Activated T-cell treated with anti-CD3 and anti-CD28 coated beads, Interleukin-2, amount 50 U/mL, for 1 hour (primary cell): ENCODE measurements at regions not wholly inside any gene's neighbourhood (a gene's known extent, or its start where the extent isn't known, plus 50 kb on each side); places are given as distances from the start of the nearest gene placed in this dataset.
"Not testable (repeated sequence)": the region's sequence is repeated elsewhere in the genome, so short reads cannot be mapped to it uniquely, and the experiment has no call there.

ENCODE experiments used
- DNase-seq: peaks from one replicate; pipeline ENCODE4 v3.0.0-alpha.2; 2020

DNA sequence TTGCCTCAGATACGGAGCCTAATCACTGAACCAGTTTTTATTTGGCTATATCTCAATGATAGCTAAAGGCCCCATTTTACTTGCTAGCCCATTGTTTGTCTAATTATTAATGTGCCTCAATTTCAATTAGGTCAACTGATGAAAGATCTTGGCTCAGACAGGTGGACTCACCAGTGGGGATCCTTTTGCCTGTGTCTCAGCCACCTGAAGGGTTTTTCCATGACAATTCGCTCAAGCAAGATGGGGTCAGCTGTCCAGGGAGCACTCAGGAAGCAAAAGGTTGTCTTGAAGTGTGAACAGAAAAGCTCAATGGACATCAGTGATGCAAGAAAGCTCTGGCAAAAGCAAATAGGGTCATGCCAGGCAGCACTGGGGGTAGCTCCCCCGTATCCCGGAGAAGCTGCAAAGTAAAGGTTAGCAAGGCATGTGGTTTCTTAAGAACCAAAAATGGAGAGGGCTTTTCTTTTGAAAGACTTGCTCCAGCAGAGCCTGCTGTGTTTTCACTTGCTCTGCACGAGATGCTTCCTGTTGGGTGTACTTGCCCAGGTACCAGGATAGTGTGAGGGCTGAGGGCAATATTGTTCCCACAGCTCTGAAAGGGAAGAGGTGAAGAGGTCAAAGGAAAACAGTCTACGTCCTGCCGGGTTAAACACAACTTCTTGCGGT is 541.2 kb upstream of the CDH5 start:
- DNase-seq: no peak

- DNase-seq: no peak
These were observed 544.3 kb upstream of the CDH5 start for GRCh38 chr16:65822148-65822547.

DNA sequence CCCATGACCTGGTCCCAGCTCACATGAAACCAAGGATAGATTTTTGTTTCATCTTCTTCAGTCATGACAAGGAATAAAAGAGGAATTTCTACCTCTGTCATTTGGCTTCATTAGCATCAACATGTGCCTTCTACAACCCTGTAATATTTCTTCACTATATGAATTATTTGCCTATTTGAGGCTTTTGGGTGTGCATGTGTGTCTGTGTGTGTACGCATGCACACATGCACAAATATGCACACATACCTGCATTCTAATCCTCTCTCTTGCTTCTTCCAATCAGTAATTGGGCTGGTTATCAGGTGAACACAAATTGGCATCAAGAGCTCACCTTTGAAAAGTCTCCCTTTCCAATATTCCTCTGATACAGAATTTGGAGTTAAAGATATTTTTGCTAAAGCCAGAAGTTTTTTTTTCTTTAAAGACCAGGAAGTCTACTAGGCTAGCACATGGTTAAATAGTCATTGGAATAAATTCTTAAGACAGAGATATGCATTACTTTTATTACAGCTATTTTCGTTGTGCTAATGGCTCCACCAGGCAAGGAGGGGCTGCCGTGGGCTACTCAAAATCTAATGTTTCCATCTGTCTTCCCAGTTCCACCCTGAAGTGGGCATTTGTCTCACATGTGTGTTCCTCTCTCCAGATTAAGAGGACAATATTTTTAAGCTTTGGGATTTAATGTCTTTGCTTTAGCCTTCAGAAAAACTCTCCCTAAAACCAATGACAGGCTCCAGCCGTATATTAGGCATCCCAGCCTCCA is 547.2 kb upstream of the CDH5 start:
- DNase-seq: no peak

DNA sequence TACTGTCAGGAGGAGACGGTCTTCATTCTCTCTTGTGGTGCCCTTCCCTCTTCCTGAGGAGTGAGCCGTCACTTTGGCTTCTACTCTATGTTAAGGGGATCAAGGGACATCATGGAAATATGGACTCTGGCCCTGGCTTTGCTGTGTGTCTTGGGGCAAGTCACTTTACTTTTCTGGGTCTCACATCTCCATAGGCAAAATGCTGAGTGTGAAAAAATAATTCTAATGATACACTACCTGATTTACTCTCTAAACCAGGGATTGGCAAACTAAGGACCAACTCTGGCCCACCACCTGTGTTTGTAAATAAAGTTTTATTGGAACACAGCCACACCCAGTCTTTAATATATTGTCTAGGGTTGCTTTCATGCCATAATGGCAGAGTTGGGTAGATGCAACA is 548.7 kb upstream of the CDH5 start:
- DNase-seq: no peak

DNA sequence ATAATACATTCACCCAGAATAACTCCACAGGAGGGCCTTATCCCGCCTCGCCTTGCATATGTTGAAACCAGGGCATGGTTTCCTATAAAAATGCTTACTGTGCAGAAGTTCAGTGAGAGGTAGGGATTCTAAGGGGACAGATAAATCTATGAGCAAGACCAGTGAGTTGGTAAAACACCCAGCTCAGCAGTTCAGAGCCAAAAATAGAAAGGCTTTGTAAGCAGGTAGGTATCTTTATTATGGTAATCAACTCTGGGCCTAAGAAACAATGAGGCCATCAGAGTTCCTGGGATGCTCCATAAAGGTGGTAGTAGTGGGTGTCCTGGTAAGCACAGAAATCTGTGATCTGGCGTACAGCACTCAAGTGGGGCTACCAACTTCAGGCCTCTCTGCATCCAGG is 549.4 kb upstream of the CDH5 start:
- no peak for DNase-seq

DNA sequence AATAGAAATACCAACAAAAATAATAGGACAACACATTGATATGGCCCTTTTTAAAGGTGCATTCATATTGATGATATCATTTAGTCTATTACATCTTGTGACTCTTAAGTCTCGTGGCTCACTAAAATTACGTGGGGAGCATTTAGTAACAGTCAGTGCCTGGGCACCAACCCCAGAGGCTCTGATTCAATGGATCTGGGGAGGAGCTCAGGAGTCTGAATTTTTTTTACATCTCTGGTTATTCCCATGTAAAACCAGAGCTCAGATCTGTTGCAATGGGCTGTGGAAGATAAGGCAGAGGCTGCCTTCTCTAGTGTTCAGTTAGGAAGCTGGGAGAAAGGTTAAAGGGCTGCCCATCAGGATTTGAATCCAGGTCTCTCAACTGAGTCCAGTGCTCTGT is 549.9 kb upstream of the CDH5 start:
- no peak for DNase-seq

- no peak for DNase-seq
These were observed 550.8 kb upstream of the CDH5 start for GRCh38 chr16:65815707-65816106.

DNA sequence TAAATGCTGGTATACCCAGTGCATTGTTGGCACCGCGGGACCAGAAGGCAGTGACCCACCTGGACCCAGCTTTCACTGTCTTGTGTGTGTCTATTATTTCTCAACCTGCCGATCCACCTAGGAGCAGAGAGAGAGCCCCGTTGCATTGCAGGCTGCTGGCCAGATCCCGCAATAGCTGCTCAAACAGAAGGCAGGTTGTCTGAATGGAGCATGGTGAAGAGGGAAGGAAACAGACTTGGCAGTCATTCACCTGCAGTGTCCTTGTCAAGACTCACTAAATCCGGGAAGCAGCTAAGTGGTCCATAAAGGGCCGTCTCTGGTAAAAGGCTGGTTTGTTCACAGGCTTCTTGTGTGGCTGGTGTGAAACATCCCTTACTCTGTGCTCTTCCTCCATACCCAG is 552.6 kb upstream of the CDH5 start:
- not testable (repeated sequence) for DNase-seq

- no peak for DNase-seq
These were observed 556.9 kb upstream of the CDH5 start for GRCh38 chr16:65809627-65810026.

DNA sequence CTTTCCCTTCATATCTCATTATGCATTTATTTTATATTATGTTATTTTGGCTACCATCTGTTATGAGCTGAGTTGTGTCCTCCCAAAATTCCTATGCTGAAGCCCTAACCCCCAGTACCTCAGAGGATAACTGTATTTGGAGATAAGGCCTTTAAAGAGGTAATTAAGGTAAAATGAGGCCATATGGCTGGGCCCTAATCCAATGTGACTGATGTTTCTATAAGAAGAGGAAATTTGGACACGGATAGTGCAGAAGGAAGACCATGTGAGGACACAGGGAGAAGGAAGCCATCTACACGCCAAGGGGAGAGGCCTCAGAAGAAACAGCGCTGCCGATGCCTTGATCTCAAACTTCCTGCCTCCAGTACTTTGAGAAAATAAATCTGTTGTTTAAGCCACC is 557.7 kb upstream of the CDH5 start:
- DNase-seq: no peak

- DNase-seq: no peak
These were observed 558.6 kb upstream of the CDH5 start for GRCh38 chr16:65807858-65808257.

DNA sequence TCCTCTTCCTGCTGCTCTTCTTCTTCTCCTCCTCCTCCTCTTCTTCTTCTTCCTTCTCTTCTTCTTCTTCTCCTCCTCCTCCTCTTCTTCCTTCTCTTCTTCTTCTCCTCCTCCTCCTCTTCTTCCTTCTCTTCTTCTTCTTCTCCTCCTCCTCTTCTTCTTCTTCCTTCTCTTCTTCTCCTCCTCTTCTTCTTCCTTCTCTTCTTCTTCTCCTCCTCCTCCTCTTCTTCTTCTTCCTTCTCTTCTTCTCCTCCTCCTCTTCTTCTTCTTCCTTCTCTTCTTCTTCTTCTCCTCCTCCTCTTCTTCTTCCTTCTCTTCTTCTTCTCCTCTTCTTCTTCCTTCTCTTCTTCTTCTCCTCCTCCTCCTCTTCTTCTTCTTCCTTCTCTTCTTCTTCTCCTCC is 560.8 kb upstream of the CDH5 start:
- not testable (repeated sequence) for DNase-seq

DNA sequence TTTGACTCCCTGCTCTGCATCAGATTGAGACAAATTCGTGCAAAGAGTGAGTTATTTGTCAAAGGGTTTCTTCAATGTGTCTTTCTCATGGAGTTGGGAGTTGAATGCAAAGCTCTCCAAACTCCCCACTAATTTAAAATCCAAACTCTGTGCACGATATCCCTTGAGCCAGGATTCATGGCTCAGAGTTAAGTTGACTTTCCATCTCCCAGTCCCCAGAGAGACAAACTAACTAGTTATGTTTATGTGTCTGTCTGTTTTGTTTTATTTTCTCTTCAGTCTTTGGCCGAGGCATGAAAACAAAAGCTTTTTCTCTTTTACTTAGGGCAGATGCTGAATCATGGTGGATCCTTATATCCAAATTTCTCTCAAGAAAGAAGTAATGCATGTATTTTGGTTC is 570.0 kb upstream of the CDH5 start:
- no peak for DNase-seq

DNA sequence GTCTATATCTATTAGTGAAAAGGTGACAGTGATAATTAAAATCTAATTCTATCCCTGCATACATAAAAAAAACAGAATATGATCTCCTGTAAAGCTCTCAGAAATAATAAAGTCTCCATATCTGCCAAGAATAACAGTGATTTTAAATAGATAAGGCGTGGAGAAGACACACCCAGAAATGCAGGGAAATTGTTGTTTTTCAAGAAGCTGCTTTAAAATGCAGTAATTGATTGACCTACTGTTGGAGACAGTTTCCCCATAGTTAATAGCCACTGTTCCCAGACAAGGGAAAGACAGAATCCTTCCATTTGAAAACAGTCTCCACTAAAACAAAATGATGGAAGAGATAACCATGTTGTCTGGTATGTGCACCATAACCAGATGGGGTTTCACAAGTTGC is 571.5 kb upstream of the CDH5 start:
- DNase-seq: no peak

DNA sequence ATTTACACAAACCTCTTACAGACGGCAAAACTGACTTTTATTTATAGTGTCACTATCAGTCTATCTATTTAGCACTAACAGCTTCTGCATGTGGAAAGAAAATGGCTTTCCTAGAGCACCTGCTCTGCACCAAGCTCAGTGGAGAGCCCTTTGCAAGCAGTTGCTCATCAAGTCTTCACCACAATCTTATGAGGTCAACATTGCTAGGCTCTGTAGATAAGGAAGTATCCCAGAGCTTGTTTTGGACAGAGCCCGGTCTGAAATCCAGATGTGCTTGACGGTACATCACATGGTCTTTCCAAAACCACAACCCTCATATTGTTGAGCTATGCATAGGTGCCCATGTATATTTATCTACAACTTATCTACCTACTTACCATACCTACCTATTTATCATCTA is 572.7 kb upstream of the CDH5 start:
- DNase-seq: no peak

GRCh38 chr16:65790768-65791167 is 575.7 kb upstream of the CDH5 start:
- DNase-seq: no peak

DNA sequence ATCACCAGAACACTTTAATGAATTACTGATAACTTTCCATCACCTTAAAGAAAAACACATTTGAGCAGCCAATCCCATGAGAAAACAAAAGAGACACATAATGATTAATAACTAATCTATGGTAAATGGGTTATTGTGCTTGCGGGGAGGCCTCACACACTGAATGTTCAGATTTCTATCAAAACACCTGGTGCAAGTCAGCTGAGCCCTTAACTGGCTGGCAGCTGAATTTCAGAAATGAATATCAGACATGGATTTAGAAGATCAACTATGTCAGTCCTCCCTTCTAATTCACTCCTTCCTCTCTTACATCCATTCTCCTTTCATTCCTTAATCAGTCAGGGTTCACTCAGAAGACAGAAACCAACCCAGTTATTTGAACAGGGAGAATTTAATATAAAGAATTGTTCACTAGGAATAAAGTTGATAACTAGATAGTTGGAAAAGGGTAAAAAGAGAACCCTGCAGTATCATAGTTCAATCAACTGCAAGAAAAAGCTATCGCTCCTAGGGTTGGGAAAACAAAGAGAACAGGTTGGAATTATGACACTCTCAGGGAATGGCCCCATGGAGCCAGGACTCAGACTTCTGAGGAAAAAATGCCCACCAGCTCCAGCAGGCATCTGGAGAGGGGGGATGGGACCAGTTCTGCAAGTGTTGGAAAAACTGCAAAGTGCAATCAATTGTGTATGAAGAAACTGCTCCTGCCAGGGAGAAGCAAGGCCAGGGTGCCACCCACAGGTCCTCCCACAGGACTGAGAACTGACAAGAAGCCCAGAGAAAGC is 577.1 kb upstream of the CDH5 start:
- no peak for DNase-seq

- DNase-seq: no peak
These were observed 577.9 kb upstream of the CDH5 start for GRCh38 chr16:65788434-65789140.

DNA sequence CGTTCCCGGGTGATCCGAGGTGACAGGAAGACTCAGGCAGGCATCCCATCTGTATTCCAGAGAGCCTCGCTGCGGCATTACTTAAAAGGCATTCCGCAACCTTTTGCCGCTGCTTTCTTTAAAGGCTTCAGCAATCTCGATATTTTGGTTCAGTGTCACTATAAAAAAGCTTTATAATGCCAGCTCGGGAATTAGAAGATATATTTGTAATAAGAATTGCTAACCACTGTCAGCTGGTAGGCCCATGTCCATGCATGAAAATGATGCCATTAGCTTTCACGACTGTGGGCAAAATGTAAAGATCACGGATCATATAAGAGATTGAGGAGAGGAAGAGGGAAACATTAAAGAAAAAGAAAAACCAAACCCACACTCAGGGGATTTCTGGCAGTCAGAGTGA is 578.6 kb upstream of the CDH5 start:
- no peak for DNase-seq

GRCh38 chr16:65786916-65787315 is 579.6 kb upstream of the CDH5 start:
- no peak for DNase-seq

DNA sequence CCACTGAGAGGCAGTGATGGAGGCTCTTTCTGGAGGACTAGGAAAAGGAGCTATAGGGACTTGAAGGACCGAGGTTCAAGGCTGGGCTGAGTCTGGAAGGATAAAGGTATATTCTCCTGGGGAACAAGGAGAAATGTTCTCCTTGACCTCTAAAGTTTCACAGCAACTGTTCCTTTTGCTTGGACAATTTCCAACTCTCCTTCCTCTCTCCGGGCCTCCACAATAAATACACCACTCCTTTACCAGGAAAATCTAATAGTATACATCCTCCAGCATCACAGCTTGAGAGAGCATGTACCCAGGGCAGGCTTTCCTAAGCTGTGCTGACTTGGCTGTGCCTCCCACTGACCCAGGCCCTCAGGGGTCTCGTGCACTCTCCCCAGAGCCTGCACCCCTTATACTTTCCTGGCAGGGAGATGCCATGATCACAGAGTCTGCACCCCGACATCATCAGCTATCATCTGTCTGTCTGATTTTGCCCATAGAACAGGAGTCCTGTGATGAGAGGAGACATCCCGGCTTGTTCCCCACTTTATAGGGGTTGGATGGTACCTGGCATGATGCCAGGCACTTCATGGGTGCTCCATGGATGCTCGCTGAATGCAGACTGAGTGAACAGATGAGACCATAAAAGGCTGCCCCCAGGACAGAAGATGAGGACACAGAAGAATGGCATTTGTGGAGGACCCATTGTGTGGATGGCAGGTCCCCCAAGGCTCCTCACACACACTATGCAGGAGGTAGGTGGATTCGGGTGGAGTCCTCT is 582.6 kb upstream of the CDH5 start:
- DNase-seq: no peak
